ENCODE measurements at regions not wholly inside any gene's neighbourhood (a gene's known extent, or its start where the extent isn't known, plus 50 kb on each side); places are given as distances from the start of the nearest gene placed in this dataset.

GRCh38 chr4:184885602-184886001, 59.8 kb upstream of the ACSL1 start:
- no peak overlapping the region for H3K4me3 ChIP-seq (ENCODE audit: low read length in 3 of 3)
- peak overlapping the region in 1 of 2 donors; percentile 66 for H3K27ac ChIP-seq (ENCODE audit: low read depth in 2 of 2, low read length in 2 of 2)
- no peaks in the 10 kb centered on the region for H3K36me3 ChIP-seq (ENCODE audit: control insufficient read depth in 2 of 3, insufficient read depth in 3 of 3, low read length in 3 of 3)
- no peak overlapping the region for H3K9ac ChIP-seq (ENCODE audit: low read length in 3 of 3)
- intact Hi-C loops (cut with DNase I) = no loop called here
- no peak for FAIRE-seq
- TF ChIP-seq CTCF (IDR thresholded peaks at IDR 0.05; ENCODE audit: borderline replicate concordance, extremely low read depth, insufficient read depth) = no peak
- peaks cover 0 to 20% (median 15%) of the 10 kb centered on the region in 3 donors for H3K4me1 ChIP-seq (ENCODE audit: control insufficient read depth in 2 of 3, insufficient read depth in 2 of 3, low read depth in 1 of 3, low read length in 3 of 3)
- DNase-seq = no peak
- no peaks in the 10 kb centered on the region for H3K9me3 ChIP-seq (ENCODE audit: control insufficient read depth in 2 of 3, insufficient read depth in 1 of 3, low read length in 3 of 3)
- H3K27me3 ChIP-seq (ENCODE audit: control insufficient read depth, insufficient read depth, low read length) = no peaks in the 10 kb centered on the region

- no peaks in the 10 kb centered on the region for H3K27me3 ChIP-seq (ENCODE audit: control insufficient read depth, insufficient read depth, low read length)
- intact Hi-C loops (cut with DNase I) = no loop called here
- no peak overlapping the region for H3K9ac ChIP-seq (ENCODE audit: low read length in 3 of 3)
- H3K4me3 ChIP-seq (ENCODE audit: low read length in 3 of 3) = no peak overlapping the region
- DNase-seq (no peak), FAIRE-seq (no peak)
- no peak for TF ChIP-seq CTCF (IDR thresholded peaks at IDR 0.05; ENCODE audit: borderline replicate concordance, extremely low read depth, insufficient read depth)
- H3K4me1 ChIP-seq (ENCODE audit: control insufficient read depth in 2 of 3, insufficient read depth in 2 of 3, low read depth in 1 of 3, low read length in 3 of 3) = peaks cover 0 to 20% (median 10%) of the 10 kb centered on the region in 3 donors
- H3K27ac ChIP-seq (ENCODE audit: low read depth in 2 of 2, low read length in 2 of 2) = peak overlapping the region in 1 of 2 donors; percentile 68
- H3K36me3 ChIP-seq (ENCODE audit: control insufficient read depth in 2 of 3, insufficient read depth in 3 of 3, low read length in 3 of 3) = no peaks in the 10 kb centered on the region
- H3K9me3 ChIP-seq (ENCODE audit: control insufficient read depth in 2 of 3, insufficient read depth in 1 of 3, low read length in 3 of 3) = no peaks in the 10 kb centered on the region
Measured at GRCh38 chr4:184887333-184887732, 61.6 kb upstream of the ACSL1 start.

- intact Hi-C loops (cut with DNase I) = no loop called here
- Histone ChIP-seq H3K9ac (ENCODE audit: low read length in 3 of 3) (no peak overlapping the region), H3K27ac (ENCODE audit: low read depth in 2 of 2, low read length in 2 of 2) (peak overlapping the region in 1 of 2 donors; percentile 44), H3K36me3 (ENCODE audit: control insufficient read depth in 2 of 3, insufficient read depth in 3 of 3, low read length in 3 of 3) (no peaks in the 10 kb centered on the region), H3K4me1 (ENCODE audit: control insufficient read depth in 2 of 3, insufficient read depth in 2 of 3, low read depth in 1 of 3, low read length in 3 of 3) (peaks cover 0 to 20% (median 8%) of the 10 kb centered on the region in 3 donors), H3K9me3 (ENCODE audit: control insufficient read depth in 2 of 3, insufficient read depth in 1 of 3, low read length in 3 of 3) (no peaks in the 10 kb centered on the region), H3K4me3 (ENCODE audit: low read length in 3 of 3) (no peak overlapping the region), H3K27me3 (ENCODE audit: control insufficient read depth, insufficient read depth, low read length) (no peaks in the 10 kb centered on the region)
- DNase-seq = no peak
- TF ChIP-seq CTCF (IDR thresholded peaks at IDR 0.05; ENCODE audit: borderline replicate concordance, extremely low read depth, insufficient read depth) = no peak
- no peak for FAIRE-seq
Measured at GRCh38 chr4:184887947-184888346, 62.2 kb upstream of the ACSL1 start.

Data from kidney (tissue), 13 donors.